Epithelial cell of prostate (primary cell): ENCODE measurements at regions not wholly inside any gene's neighbourhood (a gene's known extent, or its start where the extent isn't known, plus 50 kb on each side); places are given as distances from the start of the nearest gene placed in this dataset.

Experiments
- DNase-seq: peaks from one replicate; pipeline ENCODE4 v3.0.0-alpha.2; 2011; ENCODE audit warnings: low read depth, low spot score
- H3K27ac ChIP-seq: fragments of 450-650 bp; 2 replicates; pipeline ENCODE4 v1.5.1; 2017; ENCODE audit warnings: mild to moderate bottlenecking

DNA sequence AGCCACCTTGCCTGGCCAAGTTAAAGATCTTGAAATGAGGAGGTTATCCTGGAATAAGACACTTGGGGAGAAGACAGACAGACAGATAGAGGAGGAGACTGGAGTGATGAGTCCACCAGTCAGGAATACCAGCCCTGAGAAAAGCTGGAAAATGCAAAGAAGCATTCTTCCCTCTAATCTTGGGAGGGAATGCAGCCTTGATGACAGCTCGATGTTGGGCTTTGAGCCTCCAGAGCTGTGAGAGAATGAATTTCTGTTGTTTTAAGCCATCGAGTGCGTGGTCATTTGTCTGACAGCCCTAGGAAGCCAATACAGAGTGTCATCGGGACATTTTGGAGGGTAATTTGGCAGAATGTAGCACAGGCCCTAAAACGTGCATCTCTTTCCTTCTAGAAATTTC lies 199.1 kb upstream of the IER5L start:
- H3K27ac ChIP-seq = no peak overlapping the region
- no peak for DNase-seq

DNA sequence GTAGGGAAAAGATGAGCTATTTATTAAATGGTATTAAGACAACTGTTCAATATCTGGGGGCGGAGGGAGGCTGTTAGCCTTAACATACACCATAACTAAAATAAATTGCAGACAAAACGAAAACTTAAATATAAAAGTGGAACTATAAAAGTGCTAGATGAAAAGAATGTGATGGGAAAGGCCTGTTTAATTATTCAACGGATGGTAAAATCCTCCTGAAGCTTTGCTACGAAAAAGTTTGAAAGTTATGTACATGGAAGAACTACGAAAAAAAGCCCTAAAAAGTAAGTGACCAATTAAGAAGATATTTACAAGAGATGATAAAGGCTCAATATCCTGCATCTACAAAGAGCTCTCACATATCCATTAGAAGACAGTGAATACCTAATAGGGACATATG lies 197.8 kb upstream of the IER5L start:
- no peak for DNase-seq
- no peak overlapping the region for H3K27ac ChIP-seq

- no peak for DNase-seq
- no peak overlapping the region for H3K27ac ChIP-seq
These were observed 196.6 kb upstream of the IER5L start for GRCh38 chr9:129374651-129375050.

DNA sequence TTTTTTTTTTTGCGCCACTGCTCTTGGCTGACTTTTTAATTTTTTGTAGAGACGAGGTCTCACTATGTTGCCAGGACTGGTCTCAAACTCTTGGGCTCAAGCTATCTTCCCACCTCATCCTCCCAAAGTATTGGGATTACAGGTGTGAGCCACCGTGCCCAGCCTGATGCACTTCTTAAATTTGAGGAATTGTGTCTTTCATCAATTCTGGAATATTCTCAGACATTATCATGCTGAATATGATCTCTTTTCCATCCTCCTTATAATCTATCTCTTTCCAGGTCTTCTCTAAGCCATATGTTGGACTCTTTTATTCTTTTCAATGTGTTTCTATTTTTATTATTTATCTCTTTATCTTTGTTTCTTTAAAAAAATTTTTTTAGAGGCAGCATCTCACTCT lies 196.2 kb upstream of the IER5L start:
- no peak for DNase-seq
- H3K27ac ChIP-seq = no peak overlapping the region

DNA sequence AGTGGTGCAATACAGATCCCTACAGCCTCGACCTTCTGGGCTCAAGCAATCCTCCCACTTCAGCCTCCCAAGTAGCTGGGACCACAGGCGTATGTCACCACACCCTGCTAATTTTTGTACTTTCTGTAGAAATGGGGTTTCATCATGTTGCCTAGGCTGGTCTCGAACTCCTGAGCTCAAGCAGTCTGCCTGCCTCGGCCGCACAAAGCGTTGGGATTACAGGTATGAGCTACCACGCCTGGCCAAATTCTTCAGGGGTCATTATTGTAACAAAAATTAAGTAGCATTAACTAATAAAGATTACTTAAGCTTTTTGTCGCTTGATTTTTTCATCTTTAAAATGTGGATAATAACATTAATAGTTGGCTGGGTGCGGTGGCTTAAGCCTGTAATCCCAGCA lies 195.3 kb upstream of the IER5L start:
- H3K27ac ChIP-seq = no peak overlapping the region
- no peak for DNase-seq

DNA sequence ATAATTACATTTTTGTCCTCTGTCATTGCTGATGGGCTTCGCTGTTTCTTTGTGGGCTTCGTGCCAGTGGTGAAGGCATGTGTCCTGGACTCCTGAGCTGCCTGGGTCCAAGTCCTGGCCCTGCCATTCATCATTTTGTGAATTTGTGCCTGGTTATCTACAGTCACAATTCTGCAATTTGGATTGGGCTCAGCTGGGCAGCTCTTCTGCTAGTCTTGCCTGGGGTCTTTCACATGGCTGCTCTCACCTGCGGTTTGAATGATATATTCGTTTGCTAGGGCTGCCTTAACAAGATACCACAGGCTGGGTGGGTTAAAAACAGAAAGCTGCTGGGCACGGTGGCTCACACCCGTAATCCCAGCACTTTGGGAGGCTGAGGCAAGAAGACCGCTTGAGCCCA lies 192.7 kb upstream of the IER5L start:
- no peak overlapping the region for H3K27ac ChIP-seq
- no peak for DNase-seq

- DNase-seq = no peak
- no peak overlapping the region for H3K27ac ChIP-seq
These were observed 190.4 kb upstream of the IER5L start for GRCh38 chr9:129368444-129368978.

- H3K27ac ChIP-seq = no peak overlapping the region
- DNase-seq = no peak
These were observed 189.2 kb upstream of the IER5L start for GRCh38 chr9:129367287-129367686.

- no peak overlapping the region for H3K27ac ChIP-seq
- no peak for DNase-seq
These were observed 187.1 kb upstream of the IER5L start for GRCh38 chr9:129365196-129365595.

- DNase-seq = no peak
- no peak overlapping the region for H3K27ac ChIP-seq
These were observed 185.3 kb upstream of the IER5L start for GRCh38 chr9:129363216-129363873.

GRCh38 chr9:129362287-129363000 lies 184.4 kb upstream of the IER5L start:
- DNase-seq = peak; percentile 31
- no peak overlapping the region for H3K27ac ChIP-seq

DNA sequence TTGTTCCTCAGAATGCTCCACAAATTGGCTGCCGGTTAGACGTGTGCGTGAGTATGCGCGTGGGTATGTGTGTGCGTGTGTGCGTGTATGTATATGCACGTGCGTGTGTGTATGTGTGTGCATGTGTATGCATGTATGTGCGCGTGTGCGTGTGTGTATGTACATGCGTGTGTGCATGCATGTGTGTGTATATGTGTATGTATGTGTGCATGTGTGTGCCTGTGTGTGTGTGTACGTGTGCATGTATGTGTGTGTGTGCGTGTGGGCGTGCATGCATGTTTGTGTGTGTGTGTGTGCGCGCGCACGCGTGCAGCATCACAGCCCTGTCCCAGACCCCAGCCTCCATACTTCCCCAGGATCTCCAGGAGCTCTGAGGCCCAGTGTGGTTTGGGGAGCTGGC lies 183.1 kb upstream of the IER5L start:
- DNase-seq = no peak
- no peak overlapping the region for H3K27ac ChIP-seq

DNA sequence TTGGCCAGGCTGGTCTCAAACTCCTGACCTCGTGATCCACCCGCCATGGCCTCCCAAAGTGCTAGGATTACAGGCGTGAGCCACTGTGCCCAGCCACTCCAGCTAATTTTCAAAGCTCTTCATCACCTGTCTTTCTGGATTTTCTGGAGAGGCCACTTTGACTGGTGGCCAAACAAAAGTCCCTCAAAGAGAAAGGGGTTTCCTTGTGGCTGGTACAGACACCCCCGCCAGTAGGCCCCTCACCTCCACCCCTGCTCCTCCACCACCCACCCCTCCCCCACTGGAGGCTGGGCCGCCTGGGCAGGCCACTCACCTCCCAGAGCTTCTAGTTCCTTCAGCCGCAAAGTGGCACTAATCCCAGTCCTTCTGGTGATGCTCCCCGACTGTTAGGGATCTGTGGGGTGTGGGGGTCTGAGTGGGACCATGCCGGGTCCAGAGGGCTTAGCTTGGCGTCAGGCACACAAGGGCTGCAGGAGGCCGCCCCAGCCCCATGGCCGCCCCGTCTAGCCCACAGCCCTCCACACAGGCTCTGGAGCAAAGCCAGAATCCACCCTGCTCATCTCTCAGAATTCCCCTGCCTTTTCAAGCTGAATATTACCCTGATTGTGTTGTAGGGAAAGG lies 182.0 kb upstream of the IER5L start:
- no peak for DNase-seq
- H3K27ac ChIP-seq = no peak overlapping the region

DNA sequence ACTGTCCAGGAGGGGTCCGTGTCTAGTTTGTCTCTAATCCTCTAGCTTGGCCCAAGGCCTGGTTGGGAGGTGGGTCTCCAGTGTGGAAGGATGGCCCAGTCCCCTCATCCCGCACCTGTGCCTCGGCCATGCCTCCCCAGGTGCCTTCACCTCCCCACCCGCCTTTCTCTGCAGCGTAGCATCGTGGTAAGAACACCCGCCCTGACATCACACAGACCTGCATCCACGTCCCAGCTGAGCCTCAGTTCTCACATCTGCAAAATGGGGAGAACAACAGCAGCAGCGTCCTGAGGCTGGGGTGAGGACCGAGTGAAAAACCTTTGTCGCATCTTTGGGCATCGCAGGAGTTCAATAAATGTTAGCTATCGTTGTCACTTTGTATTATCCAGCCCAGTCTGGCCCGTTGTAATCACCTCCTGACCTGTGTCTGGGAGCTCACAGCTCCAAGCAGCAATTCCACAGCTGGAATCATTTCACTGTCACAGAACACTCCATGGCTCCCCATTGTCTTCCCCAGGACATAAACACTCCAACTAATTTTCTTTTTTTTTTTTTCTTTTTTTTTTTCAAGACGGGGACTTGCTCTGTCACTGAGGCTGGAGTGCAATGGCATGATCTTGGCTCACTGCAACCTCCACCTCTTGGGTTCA lies 181.2 kb upstream of the IER5L start:
- no peak for DNase-seq
- no peak overlapping the region for H3K27ac ChIP-seq

GRCh38 chr9:129358621-129359154 lies 180.6 kb upstream of the IER5L start:
- H3K27ac ChIP-seq = no peak overlapping the region
- no peak for DNase-seq

DNA sequence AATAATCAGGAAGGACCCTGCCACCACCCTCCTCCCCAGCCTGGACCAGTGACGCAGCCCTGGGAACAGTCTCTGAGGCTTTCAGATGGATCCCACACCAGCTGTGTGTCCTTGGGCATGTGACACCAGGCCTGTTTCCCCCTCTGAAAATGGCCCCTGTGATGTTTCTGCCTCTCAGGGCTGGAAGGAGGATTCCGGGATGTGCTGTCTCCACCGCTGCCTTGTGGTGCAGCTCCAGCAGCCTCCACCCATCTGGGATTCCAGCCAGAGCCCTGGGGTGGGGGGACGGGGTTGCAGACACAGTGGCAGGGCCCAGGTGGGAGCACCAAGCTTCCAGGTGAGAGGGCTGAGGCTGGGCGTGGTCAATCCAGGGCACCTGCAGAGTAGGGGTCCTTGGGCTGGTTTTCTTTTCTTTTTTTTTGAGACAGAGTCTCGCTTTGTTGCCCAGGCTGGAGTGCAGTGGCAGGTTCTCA lies 179.7 kb upstream of the IER5L start:
- H3K27ac ChIP-seq = no peak overlapping the region

GRCh38 chr9:129356871-129357772 lies 179.1 kb upstream of the IER5L start:
- H3K27ac ChIP-seq = no peak overlapping the region
- no peak for DNase-seq

More for the DNA sequence above, 179.7 kb upstream of the IER5L start:
- no peak for DNase-seq

DNA sequence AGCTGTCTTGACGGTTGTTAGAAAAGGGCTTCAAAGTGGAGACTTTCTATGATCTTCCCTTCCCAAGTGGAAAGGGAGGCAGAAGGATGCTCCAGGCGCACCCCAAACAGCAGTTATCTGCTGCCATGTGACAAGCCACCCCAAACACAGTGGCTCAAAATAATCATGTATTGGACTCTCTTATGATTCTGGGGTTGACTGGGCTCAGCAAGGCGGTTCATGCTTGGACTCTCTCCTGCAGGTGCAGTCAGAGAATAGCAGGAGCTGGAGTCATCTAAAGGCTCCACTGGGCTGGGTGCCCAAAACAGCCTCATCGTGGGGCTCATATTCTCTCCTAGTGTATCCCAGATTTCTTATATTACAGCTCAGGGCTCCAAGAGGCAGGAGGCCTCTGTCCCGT lies 177.6 kb upstream of the IER5L start:
- DNase-seq = no peak
- H3K27ac ChIP-seq = no peak overlapping the region

DNA sequence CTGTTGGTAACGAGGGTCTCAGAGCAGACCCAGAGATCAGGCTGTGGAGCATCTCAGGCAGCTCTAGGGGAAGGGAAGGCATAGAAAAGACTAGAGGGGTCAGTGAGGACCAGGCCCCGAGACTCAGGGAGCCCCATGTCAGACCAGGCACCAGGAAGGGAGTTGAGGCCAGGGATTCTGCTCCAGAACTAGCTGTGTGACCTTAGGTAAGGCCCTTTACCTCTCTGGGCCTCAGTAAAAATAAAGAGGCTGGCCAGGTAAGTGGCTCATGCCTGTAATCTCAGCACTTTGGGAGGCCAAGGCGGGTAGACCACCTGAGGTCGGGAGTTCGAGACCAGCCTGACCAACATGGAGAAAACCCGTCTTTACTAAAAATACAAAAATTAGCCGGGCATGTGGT lies 176.4 kb upstream of the IER5L start:
- H3K27ac ChIP-seq = no peak overlapping the region
- DNase-seq = no peak
